A549 (cell line): ENCODE measurements at regions not wholly inside any gene's neighbourhood (a gene's known extent, or its start where the extent isn't known, plus 50 kb on each side); places are given as distances from the start of the nearest gene placed in this dataset.
A peak's percentile ranks its signal among the peaks of the same experiment; 100 is the strongest.

ENCODE experiments used
- ATAC-seq, 2 experiments: fragments of 200-7000 bp in 1 of 2; fragments of >200 bp in 1 of 2; cut with Nextera tagmentation in 1 of 2; cut with Tn5 transposase in 1 of 2; 3 replicates each; pipeline versions ENCODE4 v1.8.0 to v1.9.1; 2018 to 2020; ENCODE audit warnings: mild to moderate bottlenecking in 1 of 2, moderate library complexity in 1 of 2
- CTCF ChIA-PET: fragments of 300-600 bp; sonication (Branson Sonifier 250); formaldehyde crosslinking; extraction: SDS; loops from one replicate; lab custom pipeline; 2021; ENCODE audit warnings: antibody characterized with exemption, inconsistent platforms; lab: Yijun Ruan, JAX
- POLR2A ChIA-PET: fragments of 350-600 bp; formaldehyde crosslinking; extraction: SDS; loops from one replicate; lab custom pipeline; 2021; ENCODE audit warnings: antibody characterized with exemption, inconsistent platforms; lab: Yijun Ruan, JAX
- DNase-seq, 2 experiments: peaks; one replicate each; pipeline versions ENCODE4 v3.0.0 to v3.0.0-alpha.2; 2011 to 2016; ENCODE audit warnings: low read depth in 1 of 2, low spot score in 1 of 2
- FAIRE-seq: peaks from 2 replicates; lab custom pipeline; 2011; peaks lifted over from hg19 to GRCh38; lab: Jason Lieb, UNC
- H3K27ac ChIP-seq, 2 experiments: fragments of >200 bp; sonication (Bioruptor Twin); formaldehyde crosslinking; 3 replicates each; pipeline ENCODE4 v1.5.1; 2016 to 2017
- H3K4me1 ChIP-seq: fragments of >200 bp; sonication (Bioruptor Twin); formaldehyde crosslinking; 3 replicates; pipeline ENCODE4 v1.6.1; 2016
- H3K4me2 ChIP-seq: fragments of >200 bp; sonication (Bioruptor Twin); formaldehyde crosslinking; 3 replicates; pipeline ENCODE4 v1.6.1; 2016
- H3K4me3 ChIP-seq: fragments of >200 bp; sonication (Bioruptor Twin); formaldehyde crosslinking; 3 replicates; pipeline ENCODE4 v1.5.1; 2016
- H3K9me3 ChIP-seq: fragments of >200 bp; sonication (Bioruptor Twin); formaldehyde crosslinking; 3 replicates; pipeline ENCODE4 v1.6.1; 2016
- BCL3 ChIP-seq: fragments of >200 bp; sonication (Bioruptor Twin); formaldehyde crosslinking; IDR thresholded peaks from 3 replicates; pipeline ENCODE4 v1.6.1; 2016
- BHLHE40 ChIP-seq: IDR thresholded peaks from 2 replicates; pipeline ENCODE4 v1.6.1; 2012; ENCODE audit warnings: low read depth, low read length, inconsistent platforms
- CBX2 ChIP-seq: fragments of 200-600 bp; sonication (generic); IDR thresholded peaks from 2 replicates; pipeline ENCODE4 v1.6.1; 2016; ENCODE audit warnings: low read depth, mild to moderate bottlenecking, borderline replicate concordance
- CEBPB ChIP-seq, 2 experiments: fragments of >200 bp in 1 of 2; sonication (Bioruptor Twin) in 1 of 2; formaldehyde crosslinking in 1 of 2; IDR thresholded peaks; 2 replicates each; pipeline ENCODE4 v1.6.1; 2012 to 2016
- EHMT2 ChIP-seq: fragments of 200-600 bp; sonication (generic); IDR thresholded peaks from 2 replicates; pipeline ENCODE4 v1.6.1; 2016; ENCODE audit warnings: antibody characterized with exemption, low read depth, mild to moderate bottlenecking, moderate library complexity
- ESRRA ChIP-seq: fragments of 150-350 bp; IDR thresholded peaks from 2 replicates; pipeline ENCODE4 v1.6.1; 2014; ENCODE audit warnings: mild to moderate bottlenecking, low read length, borderline replicate concordance
- HES2 ChIP-seq: fragments of >200 bp; sonication (Bioruptor Twin); formaldehyde crosslinking; IDR thresholded peaks from 2 replicates; pipeline ENCODE4 v1.6.1; 2016
- HEYL ChIP-seq: fragments of 250-450 bp; sonication (Bioruptor Pico); IDR thresholded peaks from 2 replicates; pipeline ENCODE4 v1.8.0; 2021; ENCODE audit warnings: mild to moderate bottlenecking, moderate library complexity
- HOXA7 ChIP-seq: fragments of 250-450 bp; sonication (Bioruptor Pico); IDR thresholded peaks from 2 replicates; pipeline ENCODE4 v1.5.0; 2020; ENCODE audit warnings: mild to moderate bottlenecking, moderate library complexity
- JUNB ChIP-seq: fragments of >200 bp; sonication (Bioruptor Twin); formaldehyde crosslinking; IDR thresholded peaks from 2 replicates; pipeline ENCODE4 v1.6.1; 2016
- KDM5A ChIP-seq: fragments of 200-600 bp; sonication (generic); IDR thresholded peaks from 2 replicates; pipeline ENCODE4 v1.6.1; 2016; ENCODE audit warnings: antibody characterized with exemption, mild to moderate bottlenecking
- MAZ ChIP-seq: fragments of 150-350 bp; IDR thresholded peaks from 2 replicates; pipeline ENCODE4 v1.6.1; 2014; ENCODE audit warnings: antibody characterized with exemption, low read depth, low read length, borderline replicate concordance
- MYC ChIP-seq: IDR thresholded peaks from 2 replicates; pipeline ENCODE4 v1.6.1; 2012; ENCODE audit warnings: mild to moderate bottlenecking, inconsistent platforms, low read length, improper control_type of control experiment, borderline replicate concordance
- NPAS2 ChIP-seq: fragments of 250-450 bp; sonication (Bioruptor Pico); IDR thresholded peaks from 2 replicates; pipeline ENCODE4 v1.8.0; 2022; ENCODE audit warnings: mild to moderate bottlenecking, moderate library complexity, borderline replicate concordance
- NR3C1 ChIP-seq: fragments of >200 bp; sonication (Bioruptor Twin); formaldehyde crosslinking; IDR thresholded peaks from 3 replicates; pipeline ENCODE4 v1.6.1; 2017
- PHF8 ChIP-seq: fragments of 200-600 bp; sonication (generic); IDR thresholded peaks from 2 replicates; pipeline ENCODE4 v1.6.1; 2016; ENCODE audit warnings: low read depth, mild to moderate bottlenecking, antibody characterized with exemption, moderate library complexity, borderline replicate concordance
- POLR2A ChIP-seq: IDR thresholded peaks from 2 replicates; pipeline ENCODE4 v1.6.1; 2012; ENCODE audit warnings: mild to moderate bottlenecking, low read length
- REST ChIP-seq: fragments of 200-600 bp; sonication (generic); IDR thresholded peaks from 2 replicates; pipeline ENCODE4 v1.6.1; 2016; ENCODE audit warnings: antibody characterized with exemption, mild to moderate bottlenecking, moderate library complexity
- RFX5 ChIP-seq: fragments of 450-650 bp; IDR thresholded peaks from 2 replicates; pipeline ENCODE4 v1.7.1; 2014; ENCODE audit warnings: antibody characterized with exemption, mild to moderate bottlenecking, moderate library complexity
- SMC3 ChIP-seq: fragments of >200 bp; sonication (Bioruptor Twin); formaldehyde crosslinking; IDR thresholded peaks from 3 replicates; pipeline ENCODE4 v1.6.1; 2018; ENCODE audit warnings: inconsistent platforms
- SREBF2 ChIP-seq: fragments of 450-650 bp; IDR thresholded peaks from 2 replicates; pipeline ENCODE4 v1.6.1; 2014; ENCODE audit warnings: mild to moderate bottlenecking, moderate library complexity
- TFCP2L1 ChIP-seq: fragments of 250-450 bp; sonication (Bioruptor Pico); IDR thresholded peaks from 2 replicates; pipeline ENCODE4 v1.5.0; 2021; ENCODE audit warnings: mild to moderate bottlenecking
- ZNF302 ChIP-seq: fragments of 250-450 bp; sonication (Bioruptor Pico); IDR thresholded peaks from 2 replicates; pipeline ENCODE4 v1.9.0; 2021; ENCODE audit warnings: inconsistent platforms, mild to moderate bottlenecking, moderate library complexity
- ZSCAN20 ChIP-seq: fragments of 250-450 bp; sonication (Bioruptor Pico); IDR thresholded peaks from 2 replicates; pipeline ENCODE4 v1.8.0; 2022; ENCODE audit warnings: mild to moderate bottlenecking, moderate library complexity
- WGBS: methylation state at CpG from one replicate; pipeline ENCODE4 v1.1.6; 2017; ENCODE audit errors: missing lambda C conversion rate; 5-methylcytosine and 5-hydroxymethylcytosine counted together
- TF ChIP-seq, protein P1 (sequence below): fragments of >200 bp; sonication (Bioruptor Twin); formaldehyde crosslinking; IDR thresholded peaks from 3 replicates; pipeline ENCODE4 v1.5.1; 2016
- TF ChIP-seq, protein P2 (sequence below): IDR thresholded peaks from 2 replicates; pipeline ENCODE4 v1.6.1; 2012; ENCODE audit warnings: low read depth, borderline replicate concordance
- TF ChIP-seq, protein P3 (sequence below): fragments of 250-450 bp; sonication (Bioruptor Pico); IDR thresholded peaks from 2 replicates; pipeline ENCODE4 v1.5.0; 2021; ENCODE audit warnings: mild to moderate bottlenecking, moderate library complexity, borderline replicate concordance

GRCh38 chr16:79970087-79970486, 369.6 kb upstream of the MAF start:
- FAIRE-seq (no peak), DNase-seq (no peak)
- 67% methylated on average over 3 of the region's 3 CpGs for WGBS
- TF ChIP-seq POLR2A (no peak), CBX2 (no peak), CEBPB (IDR thresholded peaks at IDR 0.05) (no peak), BHLHE40 (no peak), EHMT2 (no peak), ZNF302 (CRISPR knock-in tag) (no peak), MYC (no peak), HES2 (no peak), KDM5A (no peak), NPAS2 (no peak), HOXA7 (CRISPR knock-in tag) (no peak)
- TF ChIP-seq, protein P1, sequence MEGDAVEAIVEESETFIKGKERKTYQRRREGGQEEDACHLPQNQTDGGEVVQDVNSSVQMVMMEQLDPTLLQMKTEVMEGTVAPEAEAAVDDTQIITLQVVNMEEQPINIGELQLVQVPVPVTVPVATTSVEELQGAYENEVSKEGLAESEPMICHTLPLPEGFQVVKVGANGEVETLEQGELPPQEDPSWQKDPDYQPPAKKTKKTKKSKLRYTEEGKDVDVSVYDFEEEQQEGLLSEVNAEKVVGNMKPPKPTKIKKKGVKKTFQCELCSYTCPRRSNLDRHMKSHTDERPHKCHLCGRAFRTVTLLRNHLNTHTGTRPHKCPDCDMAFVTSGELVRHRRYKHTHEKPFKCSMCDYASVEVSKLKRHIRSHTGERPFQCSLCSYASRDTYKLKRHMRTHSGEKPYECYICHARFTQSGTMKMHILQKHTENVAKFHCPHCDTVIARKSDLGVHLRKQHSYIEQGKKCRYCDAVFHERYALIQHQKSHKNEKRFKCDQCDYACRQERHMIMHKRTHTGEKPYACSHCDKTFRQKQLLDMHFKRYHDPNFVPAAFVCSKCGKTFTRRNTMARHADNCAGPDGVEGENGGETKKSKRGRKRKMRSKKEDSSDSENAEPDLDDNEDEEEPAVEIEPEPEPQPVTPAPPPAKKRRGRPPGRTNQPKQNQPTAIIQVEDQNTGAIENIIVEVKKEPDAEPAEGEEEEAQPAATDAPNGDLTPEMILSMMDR, result no peak
- TF ChIP-seq, protein P2, sequence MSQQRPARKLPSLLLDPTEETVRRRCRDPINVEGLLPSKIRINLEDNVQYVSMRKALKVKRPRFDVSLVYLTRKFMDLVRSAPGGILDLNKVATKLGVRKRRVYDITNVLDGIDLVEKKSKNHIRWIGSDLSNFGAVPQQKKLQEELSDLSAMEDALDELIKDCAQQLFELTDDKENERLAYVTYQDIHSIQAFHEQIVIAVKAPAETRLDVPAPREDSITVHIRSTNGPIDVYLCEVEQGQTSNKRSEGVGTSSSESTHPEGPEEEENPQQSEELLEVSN, result no peak
- TF ChIP-seq, all 56 proteins: peak for 0
- ChIA-PET POLR2A (no interaction called here), CTCF (interaction anchor here (1.8 kb wide), 1 partner anchor 8 kb away, joined by 4 read pairs; no protein-coding TSS in a partner anchor)
- Histone ChIP-seq H3K4me2 (no peak overlapping the region), H3K4me3 (no peak overlapping the region), H3K4me1 (peaks cover 6% of the 10 kb centered on the region; the same call in 1 of the 3 replicates), H3K9me3 (no peaks in the 10 kb centered on the region), H3K27ac (peak overlapping the region in 1 of 2 experiments; percentile 53; a peak in 3 of 6 replicates)
- ATAC-seq, result no peak

DNA sequence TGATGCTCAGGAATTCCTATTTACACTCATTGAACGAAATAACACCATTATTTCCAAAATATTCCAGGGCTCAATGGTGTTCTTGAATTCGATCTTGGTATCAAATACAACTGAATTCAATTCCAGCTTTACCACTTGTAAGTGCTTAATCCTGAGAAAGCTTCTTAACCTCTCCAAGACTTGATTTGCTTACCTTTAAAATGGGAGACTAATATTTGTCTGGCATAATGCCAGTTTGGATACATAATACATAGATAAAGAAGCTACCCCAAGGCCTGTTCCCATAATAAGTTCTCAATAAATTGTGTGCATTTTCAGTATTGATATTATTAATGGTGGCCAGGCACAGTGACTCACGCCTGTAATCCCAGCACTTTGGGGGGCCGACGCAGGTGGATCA, 368.9 kb upstream of the MAF start:
- ATAC-seq (no peak), DNase-seq (no peak), FAIRE-seq (no peak)
- WGBS, result 88% methylated on average over 5 of the region's 5 CpGs
- peaks cover 6% of the 10 kb centered on the region; the same call in 1 of the 3 replicates for H3K4me1 ChIP-seq
- ChIA-PET POLR2A (no interaction called here), CTCF (no interaction called here)
- no peak overlapping the region for H3K4me2 ChIP-seq
- no peak overlapping the region for H3K27ac ChIP-seq
- TF ChIP-seq RFX5 (no peak), REST (no peak), NR3C1 (no peak), TFCP2L1 (CRISPR knock-in tag) (no peak), BCL3 (no peak), NPAS2 (no peak), ZSCAN20 (CRISPR knock-in tag) (no peak), SMC3 (no peak), HEYL (CRISPR knock-in tag) (no peak), SREBF2 (no peak), MAZ (no peak), HOXA7 (CRISPR knock-in tag) (no peak), JUNB (no peak), PHF8 (no peak), ESRRA (no peak)
- TF ChIP-seq, protein P3, sequence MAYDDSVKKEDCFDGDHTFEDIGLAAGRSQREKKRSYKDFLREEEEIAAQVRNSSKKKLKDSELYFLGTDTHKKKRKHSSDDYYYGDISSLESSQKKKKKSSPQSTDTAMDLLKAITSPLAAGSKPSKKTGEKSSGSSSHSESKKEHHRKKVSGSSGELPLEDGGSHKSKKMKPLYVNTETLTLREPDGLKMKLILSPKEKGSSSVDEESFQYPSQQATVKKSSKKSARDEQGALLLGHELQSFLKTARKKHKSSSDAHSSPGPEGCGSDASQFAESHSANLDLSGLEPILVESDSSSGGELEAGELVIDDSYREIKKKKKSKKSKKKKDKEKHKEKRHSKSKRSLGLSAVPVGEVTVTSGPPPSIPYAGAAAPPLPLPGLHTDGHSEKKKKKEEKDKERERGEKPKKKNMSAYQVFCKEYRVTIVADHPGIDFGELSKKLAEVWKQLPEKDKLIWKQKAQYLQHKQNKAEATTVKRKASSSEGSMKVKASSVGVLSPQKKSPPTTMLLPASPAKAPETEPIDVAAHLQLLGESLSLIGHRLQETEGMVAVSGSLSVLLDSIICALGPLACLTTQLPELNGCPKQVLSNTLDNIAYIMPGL (CRISPR knock-in tag), result no peak
- TF ChIP-seq, protein P2, result no peak
- H3K4me3 ChIP-seq, result no peak overlapping the region
- no peaks in the 10 kb centered on the region for H3K9me3 ChIP-seq
